RWPE1 (cell line): ENCODE measurements at regions not wholly inside any gene's neighbourhood (a gene's known extent, or its start where the extent isn't known, plus 50 kb on each side); places are given as distances from the start of the nearest gene placed in this dataset.
A peak's percentile ranks its signal among the peaks of the same experiment; 100 is the strongest.

Experiments
- CTCF ChIA-PET: fragments of 350-600 bp; sonication (Branson Sonifier 250); formaldehyde crosslinking; extraction: SDS; loops from one replicate; lab custom pipeline; 2021; lab: Yijun Ruan, JAX
- POLR2A ChIA-PET: fragments of 400-600 bp; formaldehyde crosslinking; extraction: SDS; loops from one replicate; lab custom pipeline; 2020; ENCODE audit warnings: antibody characterized with exemption; ENCODE audit not compliant: low non-redundant PET; lab: Yijun Ruan, JAX
- DNase-seq: peaks from one replicate; pipeline ENCODE4 v3.0.0; 2012; ENCODE audit warnings: low spot score
- H3K27ac ChIP-seq: fragments of 450-650 bp; 2 replicates; pipeline ENCODE4 v1.5.1; 2017
- TF ChIP-seq, protein P1 (sequence below): fragments of 450-650 bp; conservative IDR thresholded peaks from 2 replicates; pipeline ENCODE4 v1.5.1; 2017; ENCODE audit warnings: low read depth, mild to moderate bottlenecking

DNA sequence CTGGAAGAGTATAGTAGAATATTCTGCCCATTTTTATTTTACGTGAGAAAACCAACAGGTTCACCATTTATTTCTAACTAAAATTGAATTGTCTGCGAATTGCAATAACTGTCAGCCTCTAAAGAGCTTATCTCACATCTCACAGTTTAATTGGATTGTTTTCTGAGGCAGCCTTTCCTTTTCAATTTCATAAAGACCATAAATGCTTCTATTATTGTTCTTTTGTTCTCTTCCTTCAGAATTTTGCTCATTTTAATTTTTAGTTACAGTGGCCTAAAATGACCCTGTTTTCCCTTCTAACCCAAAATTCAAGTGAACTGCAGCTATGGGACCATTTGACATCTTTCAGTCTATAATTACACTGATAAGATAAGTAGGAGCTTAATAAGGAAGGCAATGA lies 147.6 kb downstream of the KLHL28 start:
- CTCF ChIA-PET: no interaction called here

DNA sequence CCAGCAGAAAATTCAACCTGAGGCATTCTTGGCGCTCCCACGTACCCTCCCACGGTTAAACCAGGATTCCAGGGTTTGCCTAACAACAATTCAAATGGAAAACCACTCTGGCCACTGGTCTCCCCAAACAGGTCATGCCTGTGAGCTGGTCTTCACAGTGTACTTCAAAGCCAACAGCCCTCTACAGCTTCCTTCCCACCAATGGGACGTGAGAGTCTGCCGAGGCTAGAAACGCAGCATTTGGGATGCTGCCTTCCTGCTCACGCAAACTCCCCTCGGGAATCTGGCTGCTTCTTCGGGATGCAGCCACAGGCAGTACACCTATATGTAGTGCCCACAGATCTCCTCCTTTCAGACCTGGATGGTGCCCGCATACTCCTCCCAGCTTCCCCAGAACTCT lies 149.1 kb downstream of the KLHL28 start:
- no peak for DNase-seq

More for the DNA sequence above, 147.6 kb downstream of the KLHL28 start:
- TF ChIP-seq, protein P1, sequence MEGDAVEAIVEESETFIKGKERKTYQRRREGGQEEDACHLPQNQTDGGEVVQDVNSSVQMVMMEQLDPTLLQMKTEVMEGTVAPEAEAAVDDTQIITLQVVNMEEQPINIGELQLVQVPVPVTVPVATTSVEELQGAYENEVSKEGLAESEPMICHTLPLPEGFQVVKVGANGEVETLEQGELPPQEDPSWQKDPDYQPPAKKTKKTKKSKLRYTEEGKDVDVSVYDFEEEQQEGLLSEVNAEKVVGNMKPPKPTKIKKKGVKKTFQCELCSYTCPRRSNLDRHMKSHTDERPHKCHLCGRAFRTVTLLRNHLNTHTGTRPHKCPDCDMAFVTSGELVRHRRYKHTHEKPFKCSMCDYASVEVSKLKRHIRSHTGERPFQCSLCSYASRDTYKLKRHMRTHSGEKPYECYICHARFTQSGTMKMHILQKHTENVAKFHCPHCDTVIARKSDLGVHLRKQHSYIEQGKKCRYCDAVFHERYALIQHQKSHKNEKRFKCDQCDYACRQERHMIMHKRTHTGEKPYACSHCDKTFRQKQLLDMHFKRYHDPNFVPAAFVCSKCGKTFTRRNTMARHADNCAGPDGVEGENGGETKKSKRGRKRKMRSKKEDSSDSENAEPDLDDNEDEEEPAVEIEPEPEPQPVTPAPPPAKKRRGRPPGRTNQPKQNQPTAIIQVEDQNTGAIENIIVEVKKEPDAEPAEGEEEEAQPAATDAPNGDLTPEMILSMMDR: no peak
- H3K27ac ChIP-seq: no peak overlapping the region
- DNase-seq: no peak
- POLR2A ChIA-PET: no interaction called here

DNA sequence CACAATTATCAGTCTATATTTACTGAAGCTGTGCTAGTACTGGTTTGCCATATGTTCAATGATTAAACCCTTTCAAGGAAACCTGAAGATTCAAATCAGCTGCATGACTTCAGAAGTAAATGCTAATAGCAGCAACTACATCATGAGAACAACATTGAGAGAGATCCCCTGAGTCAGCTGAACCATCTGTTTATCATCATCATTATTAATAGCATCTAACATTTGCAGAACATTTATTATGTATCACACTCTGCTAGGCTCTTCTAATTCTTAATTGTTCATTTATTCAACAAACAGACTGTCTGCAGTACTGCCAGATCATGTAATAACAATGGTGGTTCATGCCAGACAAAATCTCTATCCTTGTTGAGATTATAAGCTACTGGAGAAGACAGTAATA lies 157.4 kb downstream of the KLHL28 start:
- ChIA-PET POLR2A (no interaction called here), CTCF (interaction anchor here (1.1 kb wide), 1 partner anchor 11 kb away, joined by 3 read pairs; no protein-coding TSS in a partner anchor)
- no peak overlapping the region for H3K27ac ChIP-seq
- TF ChIP-seq, protein P1: no peak
- DNase-seq: no peak

More for the DNA sequence above, 149.1 kb downstream of the KLHL28 start:
- CTCF ChIA-PET: no interaction called here
- TF ChIP-seq, protein P1: no peak
- H3K27ac ChIP-seq: no peak overlapping the region
- POLR2A ChIA-PET: no interaction called here

DNA sequence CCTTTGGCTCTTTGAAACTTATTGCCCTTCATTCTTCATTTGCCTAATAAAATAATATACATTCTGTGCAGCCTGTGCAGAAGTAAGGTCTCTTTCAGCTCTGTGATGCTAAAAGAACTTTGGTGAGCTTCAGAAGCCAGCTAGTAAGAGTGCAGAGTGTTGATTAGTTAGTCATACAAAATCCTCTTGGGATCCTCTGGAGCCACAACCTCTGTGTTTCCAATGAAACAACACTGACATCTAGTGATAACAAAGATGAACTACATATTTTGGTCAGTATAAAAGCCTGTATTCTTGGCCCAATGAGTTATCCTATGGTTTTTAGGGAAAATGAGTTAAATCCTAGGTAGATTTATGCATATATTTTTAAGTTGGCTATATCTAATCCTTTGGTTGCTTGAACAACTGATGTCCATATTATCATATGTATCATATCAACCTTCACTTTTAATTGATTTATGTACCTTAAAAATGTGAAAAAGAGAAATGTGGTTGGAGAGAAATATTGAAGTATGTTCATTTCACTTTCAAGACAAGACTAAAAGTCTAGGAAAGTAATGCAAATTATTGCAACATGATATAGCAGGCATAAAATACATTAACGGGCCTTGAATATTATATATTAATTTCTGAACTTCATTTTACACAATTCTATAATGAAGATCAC lies 158.4 kb downstream of the KLHL28 start:
- CTCF ChIA-PET: interaction anchor here (0.7 to 1.1 kb wide), 3 partner anchors 12 to 463 kb away, joined by 3 to 5 read pairs (median 3); no protein-coding TSS in a partner anchor

DNA sequence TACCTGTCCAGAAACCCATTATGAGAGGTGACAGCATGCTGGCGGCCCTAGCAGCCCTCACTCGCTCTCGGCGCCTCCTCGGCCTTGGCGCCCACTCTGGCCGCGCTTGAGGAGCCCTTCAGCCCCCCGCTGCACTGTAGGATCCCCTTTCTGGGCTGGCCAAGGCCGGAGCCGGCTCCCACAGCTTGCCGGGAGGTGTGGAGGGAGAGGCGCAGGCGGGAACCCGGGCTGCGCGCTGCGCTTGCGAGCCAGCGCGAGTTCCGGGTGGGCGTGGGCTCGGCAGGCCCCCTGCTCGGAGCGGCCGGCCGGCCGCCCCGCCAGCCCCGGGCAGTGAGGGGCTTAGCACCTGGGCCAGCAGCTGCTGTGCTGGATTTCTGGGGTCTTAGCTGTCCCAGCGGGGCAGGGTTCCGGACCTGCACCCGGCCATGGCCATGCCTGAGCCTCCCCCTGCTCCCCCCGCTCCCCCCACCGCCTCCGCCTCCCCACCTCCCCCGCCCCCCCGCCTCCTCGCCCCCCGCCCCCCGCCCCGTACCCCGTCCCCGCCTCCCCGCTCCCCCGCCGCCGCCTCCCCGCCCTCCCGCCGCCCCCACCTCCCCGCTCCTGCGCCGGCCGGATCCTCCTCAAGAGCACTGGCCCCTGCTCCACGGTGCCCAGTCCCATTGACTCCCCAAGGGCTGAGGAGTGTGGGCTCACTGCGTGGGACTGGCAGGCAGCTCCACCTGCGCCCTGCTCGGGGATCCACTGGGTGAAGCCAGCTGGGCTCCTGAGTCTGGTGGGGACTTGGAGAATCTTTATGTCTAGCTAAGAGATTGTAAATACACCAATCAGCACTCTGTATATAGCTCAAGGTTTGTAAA lies 163.1 kb downstream of the KLHL28 start:
- CTCF ChIA-PET: interaction anchor here (0.6 kb wide), 1 partner anchor 1392 kb away, joined by 4 read pairs; no protein-coding TSS in a partner anchor
- TF ChIP-seq, protein P1: no peak
- DNase-seq: no peak
- POLR2A ChIA-PET: no interaction called here
- no peak overlapping the region for H3K27ac ChIP-seq

More for the DNA sequence above, 158.4 kb downstream of the KLHL28 start:
- peak; percentile 55 for DNase-seq
- TF ChIP-seq, protein P1: peak; percentile 76
- no peak overlapping the region for H3K27ac ChIP-seq
- POLR2A ChIA-PET: no interaction called here

DNA sequence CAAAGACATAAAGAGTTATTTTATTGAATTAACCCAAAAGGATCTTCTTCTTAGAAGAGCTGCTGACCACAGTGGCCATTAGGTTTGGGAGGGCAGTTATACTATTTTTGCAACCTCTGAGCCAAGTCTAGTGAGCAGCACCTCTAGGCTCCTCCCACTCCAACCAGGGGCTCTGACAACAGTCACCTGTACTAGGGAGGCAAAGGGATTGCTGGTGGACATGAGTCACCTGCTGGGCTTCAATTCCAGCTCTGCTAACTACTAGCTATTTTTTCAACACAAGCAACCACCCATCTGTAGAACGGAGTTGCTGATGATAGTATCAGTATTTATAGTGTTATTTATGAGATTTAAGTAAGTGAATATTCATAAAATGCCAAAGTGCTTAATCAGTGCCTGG lies 166.0 kb downstream of the KLHL28 start:
- POLR2A ChIA-PET: no interaction called here
- CTCF ChIA-PET: no interaction called here
- TF ChIP-seq, protein P1: no peak
- H3K27ac ChIP-seq: no peak overlapping the region
- DNase-seq: peak; percentile 5
